ENCODE measurements at regions not wholly inside any gene's neighbourhood (a gene's known extent, or its start where the extent isn't known, plus 50 kb on each side); places are given as distances from the start of the nearest gene placed in this dataset.

DNA sequence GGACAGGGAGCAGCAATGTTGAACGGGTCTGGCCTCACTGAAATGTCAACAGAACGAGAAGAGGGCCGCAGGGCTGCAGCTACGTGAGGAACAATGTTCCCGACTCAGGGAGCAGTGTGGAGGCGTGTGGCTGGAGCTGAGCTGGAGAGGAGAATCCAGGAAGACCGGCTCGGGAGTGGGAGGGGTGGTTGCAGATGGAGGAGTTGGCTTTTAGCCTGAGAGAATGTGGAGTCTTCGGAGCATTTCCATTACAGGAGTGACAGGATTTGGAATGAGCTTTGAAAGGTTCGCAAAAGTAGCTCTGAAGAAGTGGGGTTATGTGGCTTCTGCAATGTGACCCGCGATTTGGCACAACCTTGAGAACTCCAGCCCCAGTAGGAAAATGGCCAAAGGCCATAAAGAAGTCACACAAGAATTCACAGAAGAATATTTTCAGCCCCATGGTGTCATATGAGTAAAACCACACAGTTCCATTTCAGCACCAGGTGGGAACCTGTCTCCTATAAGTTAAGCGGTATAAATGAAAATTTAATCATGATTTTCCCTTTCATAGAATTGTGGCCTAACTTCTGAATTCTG lies 78.8 kb upstream of the NSMCE3 start:
- H3K9me3 ChIP-seq (ENCODE audit: insufficient read depth, low read depth, low read length) = no peaks in the 10 kb centered on the region
- H3K27ac ChIP-seq (ENCODE audit: low read depth, low read length) = no peak overlapping the region
- no peak overlapping the region for H3K9ac ChIP-seq (ENCODE audit: low read length)
- no peak overlapping the region for H3K4ac ChIP-seq (ENCODE audit: low read depth, low read length)
- no peak overlapping the region for H3K4me3 ChIP-seq (ENCODE audit: low read depth, low read length)
- no peaks in the 10 kb centered on the region for H3K27me3 ChIP-seq (ENCODE audit: insufficient read depth, low read length)
- no peak overlapping the region for H3K23ac ChIP-seq (ENCODE audit: low read length)
- H4K8ac ChIP-seq (ENCODE audit: low read depth, low read length) = no peak overlapping the region
- H2BK5ac ChIP-seq (ENCODE audit: low read depth, low read length, poor library complexity) = no peak overlapping the region
- no peaks in the 10 kb centered on the region for H3K79me2 ChIP-seq (ENCODE audit: control insufficient read depth, insufficient read depth, low read length, poor library complexity)
- peak overlapping the region; percentile 17 for H2AFZ ChIP-seq (ENCODE audit: insufficient read depth, low read length, poor library complexity)
- no peak overlapping the region for H4K12ac ChIP-seq (ENCODE audit: low read depth, low read length)
- no peaks in the 10 kb centered on the region for H3K79me1 ChIP-seq (ENCODE audit: low read length)
- no peak overlapping the region for H2BK120ac ChIP-seq (ENCODE audit: insufficient read depth, low read length, poor library complexity)
- H3K14ac ChIP-seq (ENCODE audit: low read length) = no peak overlapping the region
- DNase-seq = peak; percentile 25 to 60
- no peak overlapping the region for H2BK12ac ChIP-seq (ENCODE audit: low read length)
- H3K4me1 ChIP-seq (ENCODE audit: control insufficient read depth in 1 of 2, insufficient read depth in 2 of 2, low read length in 2 of 2) = peaks cover 3 to 4% of the 10 kb centered on the region in 2 experiments
- H2AK5ac ChIP-seq (ENCODE audit: low read length) = no peak overlapping the region
- no peak overlapping the region for H3K18ac ChIP-seq (ENCODE audit: low read length)
- H4K91ac ChIP-seq (ENCODE audit: low read depth, low read length) = no peak overlapping the region
- no CpG with 5 or more reads among the region's 13 CpGs for WGBS (ENCODE audit: extremely low coverage, insufficient coverage, insufficient read length)
- H3K36me3 ChIP-seq (ENCODE audit: control insufficient read depth in 1 of 2, insufficient read depth in 2 of 2, low read length in 2 of 2) = no peaks in the 10 kb centered on the region
- H3K4me2 ChIP-seq (ENCODE audit: low read length) = no peak overlapping the region

DNA sequence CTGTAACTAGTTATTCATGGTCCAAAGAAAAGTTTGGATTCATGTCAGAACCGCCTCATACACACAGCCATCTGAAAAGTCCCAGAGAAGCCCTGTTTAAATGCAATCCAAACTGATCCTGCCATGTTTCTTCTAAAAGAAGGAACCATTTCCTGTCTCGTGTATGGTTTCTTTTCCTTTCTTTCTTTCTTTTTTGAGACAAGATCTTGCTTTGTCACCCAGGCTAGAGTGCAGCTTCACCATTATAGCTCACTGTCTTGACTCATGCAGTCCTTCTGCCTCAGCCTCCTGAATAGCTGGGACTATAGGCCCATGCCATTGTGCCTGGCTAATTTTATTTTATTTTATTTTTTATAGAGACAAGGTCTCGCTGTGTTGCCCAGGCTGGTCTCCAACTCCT lies 77.4 kb upstream of the NSMCE3 start:
- Histone ChIP-seq H3K23ac (ENCODE audit: low read length) (no peak overlapping the region), H3K79me1 (ENCODE audit: low read length) (no peaks in the 10 kb centered on the region), H3K9me3 (ENCODE audit: insufficient read depth, low read depth, low read length) (no peaks in the 10 kb centered on the region), H2BK5ac (ENCODE audit: low read depth, low read length, poor library complexity) (no peak overlapping the region), H3K9ac (ENCODE audit: low read length) (no peak overlapping the region), H3K14ac (ENCODE audit: low read length) (no peak overlapping the region), H3K4me1 (ENCODE audit: control insufficient read depth in 1 of 2, insufficient read depth in 2 of 2, low read length in 2 of 2) (peaks cover 3 to 4% of the 10 kb centered on the region in 2 experiments), H4K91ac (ENCODE audit: low read depth, low read length) (no peak overlapping the region), H3K36me3 (ENCODE audit: control insufficient read depth in 1 of 2, insufficient read depth in 2 of 2, low read length in 2 of 2) (no peaks in the 10 kb centered on the region), H2BK12ac (ENCODE audit: low read length) (no peak overlapping the region), H3K27me3 (ENCODE audit: insufficient read depth, low read length) (no peaks in the 10 kb centered on the region), H2BK120ac (ENCODE audit: insufficient read depth, low read length, poor library complexity) (no peak overlapping the region), H4K8ac (ENCODE audit: low read depth, low read length) (no peak overlapping the region), H2AFZ (ENCODE audit: insufficient read depth, low read length, poor library complexity) (no peak overlapping the region), H2AK5ac (ENCODE audit: low read length) (no peak overlapping the region), H3K4ac (ENCODE audit: low read depth, low read length) (no peak overlapping the region), H3K4me2 (ENCODE audit: low read length) (no peak overlapping the region), H3K79me2 (ENCODE audit: control insufficient read depth, insufficient read depth, low read length, poor library complexity) (no peaks in the 10 kb centered on the region), H4K12ac (ENCODE audit: low read depth, low read length) (no peak overlapping the region), H3K18ac (ENCODE audit: low read length) (no peak overlapping the region), H3K27ac (ENCODE audit: low read depth, low read length) (no peak overlapping the region), H3K4me3 (ENCODE audit: low read depth, low read length) (no peak overlapping the region)
- WGBS (ENCODE audit: extremely low coverage, insufficient coverage, insufficient read length) = no CpG with 5 or more reads among the region's 3 CpGs
- DNase-seq = no peak

DNA sequence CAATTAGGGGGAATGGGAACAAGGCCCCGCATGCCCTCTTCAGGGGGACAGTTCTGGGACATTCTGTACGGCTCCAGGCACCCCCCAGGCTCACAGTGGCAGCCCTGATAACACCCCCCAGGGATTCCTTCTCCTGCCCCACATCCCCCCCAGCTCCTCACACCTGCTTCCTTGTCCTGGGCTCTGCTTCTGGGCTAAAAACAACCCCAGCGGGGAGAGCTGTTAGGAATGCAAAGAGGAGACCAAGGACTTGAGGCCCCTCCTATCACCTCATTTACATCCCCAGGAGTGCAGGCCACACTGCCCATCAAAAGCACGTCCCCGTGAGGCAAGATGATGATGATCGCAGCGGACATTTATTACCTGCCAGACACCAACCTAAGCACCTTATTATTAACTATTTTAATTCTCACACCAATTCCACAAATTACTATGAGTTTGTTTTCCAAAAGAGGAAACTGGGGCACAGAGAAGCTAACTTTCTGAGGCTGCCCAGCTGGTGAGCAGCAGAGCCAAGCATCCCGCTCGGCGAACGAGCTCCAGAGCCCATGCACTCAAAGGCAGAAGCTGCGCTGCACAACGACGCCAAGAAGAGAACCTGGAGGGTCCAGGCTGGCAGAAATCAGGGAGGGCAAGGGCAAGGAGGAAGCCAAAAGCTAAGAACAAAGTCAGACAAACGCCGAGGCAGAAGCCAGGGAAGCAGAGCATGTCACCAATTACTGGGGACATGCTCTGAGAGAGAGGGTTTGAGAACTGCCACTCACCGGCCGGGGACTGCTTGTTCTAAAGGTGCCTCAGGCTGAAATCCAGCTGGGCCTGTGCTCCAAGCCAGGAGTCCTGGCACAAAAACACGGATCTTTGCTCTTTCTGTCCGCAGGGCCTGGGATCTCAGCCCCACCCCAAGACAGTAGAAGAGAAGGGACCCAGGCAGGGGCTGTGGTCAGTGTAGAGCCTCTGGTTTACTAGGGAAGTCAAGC lies 76.2 kb upstream of the NSMCE3 start:
- H2BK12ac ChIP-seq (ENCODE audit: low read length) = no peak overlapping the region
- no peaks in the 10 kb centered on the region for H3K79me1 ChIP-seq (ENCODE audit: low read length)
- no peak overlapping the region for H3K9ac ChIP-seq (ENCODE audit: low read length)
- H3K23ac ChIP-seq (ENCODE audit: low read length) = no peak overlapping the region
- H3K4ac ChIP-seq (ENCODE audit: low read depth, low read length) = no peak overlapping the region
- H3K18ac ChIP-seq (ENCODE audit: low read length) = no peak overlapping the region
- H3K4me3 ChIP-seq (ENCODE audit: low read depth, low read length) = no peak overlapping the region
- H4K8ac ChIP-seq (ENCODE audit: low read depth, low read length) = no peak overlapping the region
- no peak overlapping the region for H2BK120ac ChIP-seq (ENCODE audit: insufficient read depth, low read length, poor library complexity)
- peaks cover 3 to 4% of the 10 kb centered on the region in 2 experiments for H3K4me1 ChIP-seq (ENCODE audit: control insufficient read depth in 1 of 2, insufficient read depth in 2 of 2, low read length in 2 of 2)
- no peak overlapping the region for H3K27ac ChIP-seq (ENCODE audit: low read depth, low read length)
- no peak overlapping the region for H2AK5ac ChIP-seq (ENCODE audit: low read length)
- H3K79me2 ChIP-seq (ENCODE audit: control insufficient read depth, insufficient read depth, low read length, poor library complexity) = no peaks in the 10 kb centered on the region
- no peak overlapping the region for H2BK5ac ChIP-seq (ENCODE audit: low read depth, low read length, poor library complexity)
- H2AFZ ChIP-seq (ENCODE audit: insufficient read depth, low read length, poor library complexity) = no peak overlapping the region
- H3K4me2 ChIP-seq (ENCODE audit: low read length) = no peak overlapping the region
- WGBS (ENCODE audit: extremely low coverage, insufficient coverage, insufficient read length) = no CpG with 5 or more reads among the region's 20 CpGs
- DNase-seq = no peak
- H4K91ac ChIP-seq (ENCODE audit: low read depth, low read length) = no peak overlapping the region
- H3K14ac ChIP-seq (ENCODE audit: low read length) = no peak overlapping the region
- H3K9me3 ChIP-seq (ENCODE audit: insufficient read depth, low read depth, low read length) = no peaks in the 10 kb centered on the region
- H4K12ac ChIP-seq (ENCODE audit: low read depth, low read length) = no peak overlapping the region
- H3K27me3 ChIP-seq (ENCODE audit: insufficient read depth, low read length) = no peaks in the 10 kb centered on the region
- no peaks in the 10 kb centered on the region for H3K36me3 ChIP-seq (ENCODE audit: control insufficient read depth in 1 of 2, insufficient read depth in 2 of 2, low read length in 2 of 2)

DNA sequence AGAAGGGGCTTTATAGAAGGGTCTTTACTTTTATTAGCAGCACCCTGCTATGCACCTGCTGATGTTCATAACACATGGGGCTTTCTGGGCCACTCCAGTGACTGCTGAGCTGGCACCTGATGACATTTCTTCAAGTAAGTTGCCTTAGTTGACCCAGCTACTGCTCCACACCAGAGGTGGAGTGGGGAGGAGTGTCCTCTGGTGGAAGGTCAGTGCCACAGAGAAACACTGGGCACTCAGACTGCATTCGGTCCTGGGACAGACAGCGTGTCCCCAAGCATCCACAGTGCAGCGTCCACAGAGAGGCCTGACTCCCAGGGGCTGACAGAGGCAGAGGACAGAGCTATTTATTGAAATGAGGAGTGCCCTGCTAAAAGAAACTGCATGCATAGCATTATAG lies 74.9 kb upstream of the NSMCE3 start:
- H3K9me3 ChIP-seq (ENCODE audit: insufficient read depth, low read depth, low read length) = no peaks in the 10 kb centered on the region
- H3K14ac ChIP-seq (ENCODE audit: low read length) = no peak overlapping the region
- no peak overlapping the region for H3K27ac ChIP-seq (ENCODE audit: low read depth, low read length)
- no peaks in the 10 kb centered on the region for H3K79me1 ChIP-seq (ENCODE audit: low read length)
- H4K12ac ChIP-seq (ENCODE audit: low read depth, low read length) = no peak overlapping the region
- no peak overlapping the region for H2AFZ ChIP-seq (ENCODE audit: insufficient read depth, low read length, poor library complexity)
- H2AK5ac ChIP-seq (ENCODE audit: low read length) = no peak overlapping the region
- no peak overlapping the region for H2BK120ac ChIP-seq (ENCODE audit: insufficient read depth, low read length, poor library complexity)
- no peak overlapping the region for H3K4ac ChIP-seq (ENCODE audit: low read depth, low read length)
- H3K27me3 ChIP-seq (ENCODE audit: insufficient read depth, low read length) = no peaks in the 10 kb centered on the region
- H4K8ac ChIP-seq (ENCODE audit: low read depth, low read length) = no peak overlapping the region
- H3K18ac ChIP-seq (ENCODE audit: low read length) = no peak overlapping the region
- no peak overlapping the region for H4K91ac ChIP-seq (ENCODE audit: low read depth, low read length)
- no peak overlapping the region for H3K4me2 ChIP-seq (ENCODE audit: low read length)
- no peak overlapping the region for H3K9ac ChIP-seq (ENCODE audit: low read length)
- no peak for DNase-seq
- no peak overlapping the region for H2BK12ac ChIP-seq (ENCODE audit: low read length)
- no peaks in the 10 kb centered on the region for H3K79me2 ChIP-seq (ENCODE audit: control insufficient read depth, insufficient read depth, low read length, poor library complexity)
- WGBS (ENCODE audit: extremely low coverage, insufficient coverage, insufficient read length) = no CpG with 5 or more reads among the region's 3 CpGs
- H3K4me1 ChIP-seq (ENCODE audit: control insufficient read depth in 1 of 2, insufficient read depth in 2 of 2, low read length in 2 of 2) = peaks cover 3 to 4% of the 10 kb centered on the region in 2 experiments
- no peak overlapping the region for H2BK5ac ChIP-seq (ENCODE audit: low read depth, low read length, poor library complexity)
- no peaks in the 10 kb centered on the region for H3K36me3 ChIP-seq (ENCODE audit: control insufficient read depth in 1 of 2, insufficient read depth in 2 of 2, low read length in 2 of 2)
- no peak overlapping the region for H3K23ac ChIP-seq (ENCODE audit: low read length)
- no peak overlapping the region for H3K4me3 ChIP-seq (ENCODE audit: low read depth, low read length)
